Omental fat pad (tissue), 3 donors: ENCODE measurements at regions not wholly inside any gene's neighbourhood (a gene's known extent, or its start where the extent isn't known, plus 50 kb on each side); places are given as distances from the start of the nearest gene placed in this dataset.

Experiments used
- ATAC-seq: fragments of 150-250 bp; one replicate; pipeline ENCODE4 v1.9.1; 2016; ENCODE audit warnings: mild to moderate bottlenecking, moderate library complexity; ENCODE audit not compliant: low FRiP score
- DNase-seq: peaks from one replicate; pipeline ENCODE4 v3.0.0-alpha.2; 2019; ENCODE audit warnings: low spot score
- TF ChIP-seq, protein P1 (sequence below), 3 donors: fragments of 450-650 bp; IDR thresholded peaks; one replicate each; pipeline ENCODE4 v1.5.1; 2016 to 2017; ENCODE audit warnings: antibody characterized with exemption in 3 of 3, mild to moderate bottlenecking in 3 of 3, moderate library complexity in 2 of 3

DNA sequence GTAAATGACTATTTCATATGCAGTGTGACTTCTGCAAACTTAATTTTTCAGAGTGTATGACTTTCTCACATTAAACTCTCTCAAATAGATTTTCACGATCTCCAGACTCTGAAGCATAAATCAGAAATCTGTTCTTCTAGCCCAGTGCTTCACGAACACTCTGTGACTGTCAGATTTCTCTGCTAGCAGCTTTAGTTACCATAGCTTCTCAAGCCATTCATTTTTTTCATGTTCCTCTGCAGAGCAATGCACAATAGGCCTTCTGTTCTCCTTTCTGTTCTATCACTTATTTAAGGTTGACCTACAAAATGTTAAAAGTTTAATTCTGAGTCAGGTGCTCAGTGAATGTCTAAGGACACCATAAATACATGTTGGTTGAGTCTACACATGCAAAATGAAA lies 1102.2 kb downstream of the TUSC7 start:
- TF ChIP-seq, protein P1, sequence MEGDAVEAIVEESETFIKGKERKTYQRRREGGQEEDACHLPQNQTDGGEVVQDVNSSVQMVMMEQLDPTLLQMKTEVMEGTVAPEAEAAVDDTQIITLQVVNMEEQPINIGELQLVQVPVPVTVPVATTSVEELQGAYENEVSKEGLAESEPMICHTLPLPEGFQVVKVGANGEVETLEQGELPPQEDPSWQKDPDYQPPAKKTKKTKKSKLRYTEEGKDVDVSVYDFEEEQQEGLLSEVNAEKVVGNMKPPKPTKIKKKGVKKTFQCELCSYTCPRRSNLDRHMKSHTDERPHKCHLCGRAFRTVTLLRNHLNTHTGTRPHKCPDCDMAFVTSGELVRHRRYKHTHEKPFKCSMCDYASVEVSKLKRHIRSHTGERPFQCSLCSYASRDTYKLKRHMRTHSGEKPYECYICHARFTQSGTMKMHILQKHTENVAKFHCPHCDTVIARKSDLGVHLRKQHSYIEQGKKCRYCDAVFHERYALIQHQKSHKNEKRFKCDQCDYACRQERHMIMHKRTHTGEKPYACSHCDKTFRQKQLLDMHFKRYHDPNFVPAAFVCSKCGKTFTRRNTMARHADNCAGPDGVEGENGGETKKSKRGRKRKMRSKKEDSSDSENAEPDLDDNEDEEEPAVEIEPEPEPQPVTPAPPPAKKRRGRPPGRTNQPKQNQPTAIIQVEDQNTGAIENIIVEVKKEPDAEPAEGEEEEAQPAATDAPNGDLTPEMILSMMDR (IDR thresholded peaks at IDR 0.05), result no peak
- DNase-seq (no peak), ATAC-seq (no peak)

DNA sequence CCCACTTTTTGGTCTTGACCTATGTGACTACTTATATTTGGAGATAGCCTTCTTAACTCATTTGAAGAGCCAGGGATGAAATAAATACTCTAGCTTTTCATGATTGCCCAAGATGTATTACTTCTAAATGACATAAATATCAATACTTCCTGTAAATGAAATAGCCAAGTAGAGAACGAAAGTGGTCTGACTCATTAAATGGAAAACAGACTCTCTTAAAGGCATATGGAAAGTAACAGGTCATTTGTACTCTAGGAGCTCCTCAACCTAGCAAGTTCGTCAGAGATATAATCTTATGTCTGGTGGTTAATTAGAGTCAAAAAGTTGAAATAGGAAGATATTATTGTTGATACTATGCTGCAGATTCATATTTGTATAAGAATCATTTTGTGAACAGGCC lies 1105.4 kb downstream of the TUSC7 start:
- DNase-seq (no peak), ATAC-seq (no peak)
- TF ChIP-seq, protein P1 (IDR thresholded peaks at IDR 0.05), result no peak

DNA sequence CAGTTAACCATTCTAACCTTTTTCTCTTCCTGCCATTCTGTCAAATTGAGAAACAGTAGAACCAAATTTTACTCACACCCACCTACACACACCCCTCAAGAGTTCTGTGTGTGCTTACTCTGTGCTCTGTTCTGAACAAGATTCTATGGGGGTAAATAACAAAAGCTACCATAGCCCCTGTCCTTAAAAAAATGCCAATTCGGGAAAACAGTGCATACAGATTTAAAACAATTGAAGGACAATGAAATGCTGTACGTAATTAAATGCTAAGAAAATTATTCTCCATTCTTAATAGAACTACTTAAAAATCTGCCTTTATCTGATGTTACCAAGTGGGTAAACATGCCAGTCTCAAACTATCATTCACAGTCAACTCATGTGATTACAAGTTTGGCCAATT lies 1107.5 kb downstream of the TUSC7 start:
- no peak for DNase-seq
- TF ChIP-seq, protein P1 (IDR thresholded peaks at IDR 0.05), result no peak
- no peak for ATAC-seq

DNA sequence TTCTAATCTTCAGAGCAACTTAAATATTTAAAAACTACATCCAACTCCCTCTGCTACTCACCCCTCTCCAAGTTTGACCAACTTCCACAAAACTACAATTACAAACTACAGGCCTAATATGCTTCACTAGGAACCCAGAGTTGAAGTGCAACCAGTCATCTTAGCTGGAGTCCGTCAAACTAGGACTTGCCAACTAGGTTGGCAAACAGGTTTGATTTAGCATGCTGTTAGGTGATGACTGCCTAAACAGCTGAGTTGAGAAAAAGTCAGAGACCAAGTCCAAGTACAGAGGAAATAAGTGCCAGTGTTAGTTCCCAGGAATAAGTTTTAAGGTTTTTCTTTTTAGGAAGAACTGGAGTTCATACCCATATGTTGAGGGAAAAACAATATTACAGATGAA lies 1109.0 kb downstream of the TUSC7 start:
- DNase-seq (no peak), ATAC-seq (no peak)
- TF ChIP-seq, protein P1 (IDR thresholded peaks at IDR 0.05), result no peak

DNA sequence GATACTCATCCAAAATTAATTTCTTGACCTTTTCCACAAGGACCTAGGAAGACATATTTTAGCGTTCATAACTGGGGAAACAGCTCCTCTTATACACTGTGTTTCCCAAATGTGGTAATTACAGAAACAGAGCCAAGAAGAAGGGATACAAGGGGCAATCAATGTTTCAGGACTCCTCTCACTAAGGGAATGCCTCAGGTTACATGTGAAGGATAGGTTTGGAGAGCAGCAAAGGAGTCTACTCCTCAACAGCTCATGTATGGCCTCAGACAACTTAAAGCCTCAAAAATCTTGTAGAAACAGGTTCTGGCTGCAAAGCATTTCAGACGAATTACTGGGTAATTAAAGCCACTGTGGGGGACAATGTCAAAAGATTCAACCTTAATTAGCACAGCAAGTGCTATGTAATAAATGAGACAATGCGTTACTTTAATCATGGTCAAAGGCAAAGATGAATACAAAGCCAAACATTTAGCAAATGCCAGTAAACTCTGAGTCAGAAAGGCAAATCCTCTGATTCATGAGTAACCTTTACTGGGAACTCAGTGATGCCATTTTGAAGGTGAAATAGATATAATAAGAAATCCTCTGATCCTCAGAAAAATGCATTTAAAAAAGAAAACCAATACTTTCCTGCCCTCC lies 1111.2 kb downstream of the TUSC7 start:
- TF ChIP-seq, protein P1 (IDR thresholded peaks at IDR 0.05), result no peak

DNA sequence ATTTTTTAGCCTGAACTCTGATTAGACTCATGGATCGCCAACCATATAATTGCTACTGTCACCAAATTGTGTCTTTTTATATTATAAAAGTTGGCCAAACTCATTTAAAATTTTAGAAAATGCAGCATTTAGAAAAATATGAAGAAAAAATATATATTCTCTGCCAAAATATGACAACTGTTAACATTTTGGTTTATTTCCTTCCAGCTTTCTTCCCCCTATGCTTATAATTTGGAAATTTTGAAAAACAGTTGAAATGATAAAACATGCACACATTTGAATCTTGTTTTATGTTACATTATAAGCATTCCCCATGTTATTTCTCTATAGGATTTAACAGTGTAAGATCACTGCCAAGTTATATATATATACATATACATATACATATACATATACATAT lies 1112.8 kb downstream of the TUSC7 start:
- no peak for ATAC-seq
- TF ChIP-seq, protein P1 (IDR thresholded peaks at IDR 0.05), result no peak
- no peak for DNase-seq

More for the DNA sequence above, 1111.2 kb downstream of the TUSC7 start:
- DNase-seq (no peak), ATAC-seq (peak; percentile 51)

DNA sequence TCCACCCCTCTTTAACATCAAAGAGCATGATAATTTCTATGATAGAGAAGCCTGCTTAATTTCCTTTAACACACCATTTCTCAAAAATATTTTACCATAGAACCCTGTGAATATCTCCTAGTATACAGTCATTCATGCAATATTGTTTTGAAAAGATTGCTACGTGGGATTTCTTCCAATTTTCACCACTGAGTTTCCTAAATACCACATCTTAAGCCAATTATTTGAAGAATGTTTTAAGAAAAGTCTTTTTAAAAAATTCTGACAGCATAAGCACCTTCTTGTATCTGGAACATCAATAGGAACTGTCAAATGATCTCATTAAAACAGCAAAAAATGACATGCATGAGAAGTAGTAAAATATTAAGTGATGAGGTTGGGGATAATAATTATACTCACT lies 1126.7 kb downstream of the TUSC7 start:
- no peak for DNase-seq
- ATAC-seq, result no peak
- TF ChIP-seq, protein P1 (IDR thresholded peaks at IDR 0.05), result no peak
